ENCODE measurements at regions not wholly inside any gene's neighbourhood (a gene's known extent, or its start where the extent isn't known, plus 50 kb on each side); places are given as distances from the start of the nearest gene placed in this dataset.
A peak's percentile ranks its signal among the peaks of the same experiment; 100 is the strongest.

DNA sequence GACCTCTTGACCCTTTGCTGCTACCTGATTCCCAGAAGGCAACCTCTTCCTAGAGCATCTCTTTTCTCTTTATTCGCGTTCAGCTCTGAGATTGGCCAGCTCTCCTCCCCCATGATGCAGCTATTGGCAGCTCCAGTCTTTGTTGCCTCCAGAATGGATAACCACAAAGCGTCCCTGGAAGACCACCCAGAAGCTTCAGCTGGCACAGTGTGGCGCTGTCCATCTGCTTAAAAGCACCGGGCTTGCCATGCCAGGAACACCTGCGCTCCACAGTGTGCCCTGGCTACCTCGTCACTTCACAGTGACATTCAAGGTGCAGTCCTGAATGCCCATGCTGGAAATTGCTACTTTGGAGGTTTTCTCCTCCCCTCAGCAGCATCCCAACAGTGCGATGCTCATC is 353.9 kb downstream of the LMO4 start:
- ATAC-seq (no peak), DNase-seq (no peak)
- intact Hi-C loops (cut with DNase I): loop anchor here in 1 of 10 donors (10.0 kb wide), 1 partner anchor 358 kb away; the partner anchor contains the start of gene LMO4
- no peak for TF ChIP-seq POLR2A (IDR thresholded peaks at IDR 0.05)
- TF ChIP-seq, protein P1, sequence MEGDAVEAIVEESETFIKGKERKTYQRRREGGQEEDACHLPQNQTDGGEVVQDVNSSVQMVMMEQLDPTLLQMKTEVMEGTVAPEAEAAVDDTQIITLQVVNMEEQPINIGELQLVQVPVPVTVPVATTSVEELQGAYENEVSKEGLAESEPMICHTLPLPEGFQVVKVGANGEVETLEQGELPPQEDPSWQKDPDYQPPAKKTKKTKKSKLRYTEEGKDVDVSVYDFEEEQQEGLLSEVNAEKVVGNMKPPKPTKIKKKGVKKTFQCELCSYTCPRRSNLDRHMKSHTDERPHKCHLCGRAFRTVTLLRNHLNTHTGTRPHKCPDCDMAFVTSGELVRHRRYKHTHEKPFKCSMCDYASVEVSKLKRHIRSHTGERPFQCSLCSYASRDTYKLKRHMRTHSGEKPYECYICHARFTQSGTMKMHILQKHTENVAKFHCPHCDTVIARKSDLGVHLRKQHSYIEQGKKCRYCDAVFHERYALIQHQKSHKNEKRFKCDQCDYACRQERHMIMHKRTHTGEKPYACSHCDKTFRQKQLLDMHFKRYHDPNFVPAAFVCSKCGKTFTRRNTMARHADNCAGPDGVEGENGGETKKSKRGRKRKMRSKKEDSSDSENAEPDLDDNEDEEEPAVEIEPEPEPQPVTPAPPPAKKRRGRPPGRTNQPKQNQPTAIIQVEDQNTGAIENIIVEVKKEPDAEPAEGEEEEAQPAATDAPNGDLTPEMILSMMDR (IDR thresholded peaks at IDR 0.05): no peak
- no peaks in the 10 kb centered on the region for H3K36me3 ChIP-seq
- WGBS, 4 donors: 86 to 94% (median 91%) methylated on average over 8 of the region's 8 CpGs
- H3K27ac ChIP-seq: no peak overlapping the region
- H3K4me1 ChIP-seq: peaks cover 0 to 16% (median 5%) of the 10 kb centered on the region in 12 donors
- H3K9me3 ChIP-seq: peaks cover 0 to 7% (median 0%) of the 10 kb centered on the region in 12 donors
- no peak overlapping the region for H3K4me3 ChIP-seq
- H3K27me3 ChIP-seq: no peaks in the 10 kb centered on the region

DNA sequence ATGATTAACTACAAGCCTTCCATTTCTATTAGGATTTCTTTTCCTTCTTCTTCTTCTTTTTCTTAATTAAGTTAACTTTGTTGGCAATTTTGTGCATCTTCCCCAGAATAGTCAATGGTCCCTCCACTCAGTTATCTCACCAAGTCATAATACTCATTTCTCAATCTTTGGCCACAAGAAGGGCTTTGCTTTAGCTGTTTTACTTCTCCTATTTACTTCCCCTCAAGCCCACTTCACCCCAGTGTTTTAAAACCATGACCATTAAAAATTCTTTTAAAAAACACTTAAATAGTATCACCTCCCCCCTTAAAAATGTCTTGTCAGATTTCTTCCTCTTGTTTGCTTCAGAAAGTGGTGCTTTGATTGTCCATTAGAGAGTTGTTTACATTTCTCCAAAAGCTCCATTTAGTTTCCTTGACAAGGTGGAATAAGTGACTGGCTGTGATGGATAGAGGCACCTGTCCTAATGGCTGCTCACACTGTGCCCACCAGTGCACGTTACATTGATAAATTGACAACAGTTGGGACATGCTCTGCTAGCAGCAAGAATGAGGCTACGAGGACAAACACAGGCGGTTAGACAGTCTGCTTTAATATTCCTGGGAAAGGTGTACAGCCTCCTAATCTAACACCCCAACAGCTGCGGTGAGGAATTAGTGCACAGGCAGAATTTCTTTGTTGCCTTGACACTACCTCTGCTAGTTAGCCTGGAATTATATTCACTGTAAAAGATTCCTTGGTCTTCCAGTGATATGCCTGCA is 354.7 kb downstream of the LMO4 start:
- WGBS, 4 donors: 80 to 95% (median 88%) methylated on average over 4 of the region's 4 CpGs
- ATAC-seq (no peak), DNase-seq (no peak)
- Histone ChIP-seq H3K27ac (peak overlapping the region in 6 of 12 donors; percentile 41 to 73 (median 56)), H3K4me3 (peak overlapping the region in 8 of 12 donors; percentile 49 to 58 (median 56)), H3K9me3 (peaks cover 0 to 7% (median 0%) of the 10 kb centered on the region in 12 donors), H3K36me3 (no peaks in the 10 kb centered on the region), H3K4me1 (peaks cover 0 to 16% (median 5%) of the 10 kb centered on the region in 12 donors), H3K27me3 (no peaks in the 10 kb centered on the region)
- intact Hi-C loops (cut with DNase I): loop anchor here in 1 of 10 donors (10.0 kb wide), 1 partner anchor 359 kb away; the partner anchor contains the start of gene LMO4
- TF ChIP-seq, protein P1 (IDR thresholded peaks at IDR 0.05): no peak
- TF ChIP-seq POLR2A (IDR thresholded peaks at IDR 0.05): no peak

DNA sequence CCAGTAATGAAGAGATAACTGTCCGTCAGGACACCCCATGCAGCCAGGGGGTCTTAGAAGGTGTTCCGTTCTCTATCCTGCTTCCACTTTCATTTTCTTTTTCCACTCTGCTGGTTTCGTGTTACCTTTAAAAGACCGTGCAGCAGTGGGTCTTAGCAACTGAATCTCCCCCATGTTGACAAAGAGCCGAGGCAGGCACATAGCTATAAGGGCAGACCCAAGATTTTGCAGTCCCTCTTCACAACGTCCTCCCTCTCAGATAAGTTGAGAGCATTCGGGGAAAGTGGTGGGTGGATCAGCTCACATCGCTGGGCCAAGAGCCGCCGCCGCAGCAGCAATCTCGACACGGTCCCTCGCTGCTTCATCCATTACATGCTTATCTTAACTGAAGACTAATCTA is 355.5 kb downstream of the LMO4 start:
- Histone ChIP-seq H3K4me1 (peaks cover 0 to 16% (median 5%) of the 10 kb centered on the region in 12 donors), H3K27me3 (no peaks in the 10 kb centered on the region), H3K4me3 (peak overlapping the region in 11 of 12 donors; percentile 18 to 58 (median 54)), H3K36me3 (no peaks in the 10 kb centered on the region), H3K9me3 (peaks cover 0 to 4% (median 0%) of the 10 kb centered on the region in 12 donors), H3K27ac (peak overlapping the region; percentile 16 to 73 (median 42))
- TF ChIP-seq POLR2A (IDR thresholded peaks at IDR 0.05): no peak
- TF ChIP-seq, protein P1 (IDR thresholded peaks at IDR 0.05): no peak
- intact Hi-C loops (cut with DNase I): loop anchor here in 1 of 10 donors (10.0 kb wide), 1 partner anchor 359 kb away; the partner anchor contains the start of gene LMO4
- DNase-seq (peak in 3 of 5 donors; percentile 22 to 26 (median 25)), ATAC-seq (peak; percentile 20 to 65 (median 62))
- 18 to 32% (median 27%) methylated on average over 14 of the region's 14 CpGs for WGBS, 4 donors

GRCh38 chr1:87684713-87685205 is 356.1 kb downstream of the LMO4 start:
- DNase-seq (peak in 2 of 5 donors; percentile 10 to 19), ATAC-seq (peak in 3 of 4 donors; percentile 34 to 79 (median 65))
- H3K27me3 ChIP-seq: no peaks in the 10 kb centered on the region
- intact Hi-C loops (cut with DNase I): loop anchor here in 3 of 10 donors (5.0 to 10.0 kb wide), 2 partner anchors 352 to 360 kb away; partner anchors contain the start of gene LMO4 (in 1 of the 3)
- WGBS, 4 donors: 51 to 59% (median 54%) methylated on average over 6 of the region's 6 CpGs
- H3K4me1 ChIP-seq: peaks cover 0 to 16% (median 5%) of the 10 kb centered on the region in 12 donors
- no peaks in the 10 kb centered on the region for H3K9me3 ChIP-seq
- no peaks in the 10 kb centered on the region for H3K36me3 ChIP-seq
- H3K27ac ChIP-seq: peak overlapping the region in 10 of 12 donors; percentile 25 to 73 (median 42)
- peak overlapping the region in 10 of 12 donors; percentile 18 to 58 (median 54) for H3K4me3 ChIP-seq
- TF ChIP-seq, protein P1 (IDR thresholded peaks at IDR 0.05): no peak
- TF ChIP-seq POLR2A (IDR thresholded peaks at IDR 0.05): no peak
